HCEC 1CT (cell line): ENCODE measurements at regions not wholly inside any gene's neighbourhood (a gene's known extent, or its start where the extent isn't known, plus 50 kb on each side); places are given as distances from the start of the nearest gene placed in this dataset.

Source experiments
- DNase-seq: peaks from one replicate; pipeline ENCODE4 v3.0.0-alpha.2; 2017

- no peak for DNase-seq
Observed at GRCh38 chr1:186730951-186731729, 50.9 kb upstream of the PTGS2 start.
